ENCODE measurements at regions not wholly inside any gene's neighbourhood (a gene's known extent, or its start where the extent isn't known, plus 50 kb on each side); places are given as distances from the start of the nearest gene placed in this dataset.

- H3K4me3 ChIP-seq (ENCODE audit: low read length), result no peak overlapping the region
- no peak for DNase-seq (ENCODE audit: low read depth, low spot score)
These were observed 621.9 kb upstream of the CCDC54 start for GRCh38 chr3:106755336-106755735.

GRCh38 chr3:106756901-106757300 lies 620.3 kb upstream of the CCDC54 start:
- no peak overlapping the region for H3K4me3 ChIP-seq (ENCODE audit: low read length)
- DNase-seq (ENCODE audit: low read depth, low spot score), result no peak

GRCh38 chr3:106758459-106758858 lies 618.8 kb upstream of the CCDC54 start:
- no peak overlapping the region for H3K4me3 ChIP-seq (ENCODE audit: low read length)
- no peak for DNase-seq (ENCODE audit: low read depth, low spot score)

GRCh38 chr3:106759731-106760130 lies 617.5 kb upstream of the CCDC54 start:
- no peak overlapping the region for H3K4me3 ChIP-seq (ENCODE audit: low read length)
- no peak for DNase-seq (ENCODE audit: low read depth, low spot score)

DNA sequence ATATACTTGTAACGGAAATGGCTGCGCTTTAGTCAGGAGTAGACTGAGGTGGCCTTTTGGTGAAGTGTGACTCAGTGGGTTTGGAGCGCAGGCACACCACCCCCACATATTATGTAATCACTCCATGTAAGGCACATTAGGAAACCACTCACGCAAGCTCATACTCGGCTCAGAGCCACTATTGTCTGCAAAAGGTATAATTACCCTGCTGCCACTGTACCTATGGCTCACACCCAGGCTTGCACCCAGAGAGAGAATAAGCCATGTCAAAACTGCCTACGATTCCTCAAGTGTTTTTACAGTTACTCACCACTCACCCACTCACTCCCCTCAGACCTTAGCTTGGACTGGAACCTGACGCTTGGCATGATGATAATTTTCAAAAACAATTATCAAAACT lies 611.9 kb upstream of the CCDC54 start:
- no peak for DNase-seq (ENCODE audit: low read depth, low spot score)

GRCh38 chr3:106768941-106769480 lies 608.2 kb upstream of the CCDC54 start:
- DNase-seq (ENCODE audit: low read depth, low spot score), result no peak

More for the DNA sequence above, 611.9 kb upstream of the CCDC54 start:
- H3K4me3 ChIP-seq (ENCODE audit: low read length), result no peak overlapping the region

GRCh38 chr3:106773795-106774194 lies 603.4 kb upstream of the CCDC54 start:
- H3K4me3 ChIP-seq (ENCODE audit: low read length), result no peak overlapping the region
- DNase-seq (ENCODE audit: low read depth, low spot score), result peak; percentile 37

More at GRCh38 chr3:106768941-106769480, 608.2 kb upstream of the CCDC54 start:
- no peak overlapping the region for H3K4me3 ChIP-seq (ENCODE audit: low read length)

DNA sequence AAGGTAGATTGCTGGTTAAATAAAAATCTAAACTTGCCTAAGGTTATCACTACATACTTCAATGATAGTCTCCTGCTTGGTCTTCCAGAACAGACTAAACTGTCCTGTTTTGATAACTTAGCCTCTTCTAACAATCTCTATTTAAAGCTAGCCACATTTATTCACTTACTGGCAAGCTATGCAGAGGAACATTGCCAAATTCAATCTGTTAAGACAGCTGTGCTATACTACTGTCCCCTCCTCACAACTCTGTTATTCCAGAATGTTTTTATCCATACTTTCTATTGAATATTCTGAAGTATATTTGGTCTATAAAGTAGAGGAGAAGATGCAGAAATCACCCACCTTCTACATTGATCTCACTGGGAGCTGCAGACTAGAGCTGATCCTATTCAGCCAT lies 594.0 kb upstream of the CCDC54 start:
- no peak for DNase-seq (ENCODE audit: low read depth, low spot score)
- H3K4me3 ChIP-seq (ENCODE audit: low read length), result no peak overlapping the region

- H3K4me3 ChIP-seq (ENCODE audit: low read length), result no peak overlapping the region
- no peak for DNase-seq (ENCODE audit: low read depth, low spot score)
These were observed 588.0 kb upstream of the CCDC54 start for GRCh38 chr3:106789276-106789675.

DNA sequence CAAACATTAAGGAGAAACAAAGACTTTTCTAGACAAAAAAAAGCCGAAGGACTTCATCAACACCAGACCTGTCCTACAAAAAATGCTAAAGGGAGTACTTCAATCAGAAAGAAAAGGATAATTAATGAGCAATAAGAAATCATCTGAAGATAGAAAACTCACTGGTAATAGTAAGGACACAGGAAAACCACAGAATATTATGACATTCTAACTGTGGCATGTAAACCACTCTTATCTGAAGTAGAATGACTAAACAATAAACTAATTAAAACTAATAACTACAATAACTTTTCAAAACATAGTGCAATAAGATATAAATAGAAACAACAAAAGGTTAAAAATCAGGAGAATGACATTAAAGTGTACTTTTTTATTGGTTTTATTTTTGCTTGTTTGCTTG lies 584.5 kb upstream of the CCDC54 start:
- no peak overlapping the region for H3K4me3 ChIP-seq (ENCODE audit: low read length)
- no peak for DNase-seq (ENCODE audit: low read depth, low spot score)

- DNase-seq (ENCODE audit: low read depth, low spot score), result no peak
- no peak overlapping the region for H3K4me3 ChIP-seq (ENCODE audit: low read length)
These were observed 582.8 kb upstream of the CCDC54 start for GRCh38 chr3:106794442-106794841.

DNA sequence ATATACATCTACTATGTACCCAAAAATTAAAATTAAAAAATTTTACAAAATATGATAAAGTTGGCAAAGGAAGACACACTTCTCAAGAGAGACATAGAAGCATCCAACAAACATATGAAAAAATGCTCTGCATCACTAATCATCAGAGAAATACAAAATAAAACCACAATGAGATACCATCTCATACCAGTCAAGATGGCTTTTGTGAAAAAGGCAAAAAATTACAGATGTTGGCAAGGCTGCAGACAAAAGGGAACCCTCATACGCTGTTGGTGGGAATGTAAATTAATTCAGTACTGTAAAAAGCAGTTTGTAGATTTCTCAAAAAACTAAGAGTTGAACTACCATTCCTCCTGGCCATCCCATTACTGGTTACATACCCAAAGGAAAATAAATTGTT lies 581.7 kb upstream of the CCDC54 start:
- H3K4me3 ChIP-seq (ENCODE audit: low read length), result no peak overlapping the region
- DNase-seq (ENCODE audit: low read depth, low spot score), result no peak

- H3K4me3 ChIP-seq (ENCODE audit: low read length), result no peak overlapping the region
- DNase-seq (ENCODE audit: low read depth, low spot score), result no peak
These were observed 579.8 kb upstream of the CCDC54 start for GRCh38 chr3:106797461-106797860.

- H3K4me3 ChIP-seq (ENCODE audit: low read length), result no peak overlapping the region
- no peak for DNase-seq (ENCODE audit: low read depth, low spot score)
These were observed 571.6 kb upstream of the CCDC54 start for GRCh38 chr3:106805625-106806024.

DNA sequence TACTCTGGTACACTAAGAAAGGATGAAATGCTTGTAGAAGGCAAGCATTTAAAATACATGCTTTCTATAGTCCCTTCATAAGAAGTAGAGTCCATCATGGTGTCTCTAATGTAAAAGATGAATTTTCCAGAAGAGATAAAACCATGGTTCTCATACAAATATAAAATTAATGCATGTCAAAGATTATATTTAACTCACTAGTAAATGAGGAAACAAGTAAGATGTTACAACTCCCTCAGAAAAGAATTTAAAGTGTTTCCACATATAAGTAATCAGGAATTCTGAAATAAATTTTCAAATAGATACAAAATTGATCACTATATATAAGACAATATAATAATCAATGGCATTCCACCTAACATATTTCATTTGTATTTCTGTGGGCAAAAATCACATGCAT lies 570.3 kb upstream of the CCDC54 start:
- H3K4me3 ChIP-seq (ENCODE audit: low read length), result no peak overlapping the region
- no peak for DNase-seq (ENCODE audit: low read depth, low spot score)

- no peak overlapping the region for H3K4me3 ChIP-seq (ENCODE audit: low read length)
- no peak for DNase-seq (ENCODE audit: low read depth, low spot score)
These were observed 568.2 kb upstream of the CCDC54 start for GRCh38 chr3:106809041-106809440.

DNA sequence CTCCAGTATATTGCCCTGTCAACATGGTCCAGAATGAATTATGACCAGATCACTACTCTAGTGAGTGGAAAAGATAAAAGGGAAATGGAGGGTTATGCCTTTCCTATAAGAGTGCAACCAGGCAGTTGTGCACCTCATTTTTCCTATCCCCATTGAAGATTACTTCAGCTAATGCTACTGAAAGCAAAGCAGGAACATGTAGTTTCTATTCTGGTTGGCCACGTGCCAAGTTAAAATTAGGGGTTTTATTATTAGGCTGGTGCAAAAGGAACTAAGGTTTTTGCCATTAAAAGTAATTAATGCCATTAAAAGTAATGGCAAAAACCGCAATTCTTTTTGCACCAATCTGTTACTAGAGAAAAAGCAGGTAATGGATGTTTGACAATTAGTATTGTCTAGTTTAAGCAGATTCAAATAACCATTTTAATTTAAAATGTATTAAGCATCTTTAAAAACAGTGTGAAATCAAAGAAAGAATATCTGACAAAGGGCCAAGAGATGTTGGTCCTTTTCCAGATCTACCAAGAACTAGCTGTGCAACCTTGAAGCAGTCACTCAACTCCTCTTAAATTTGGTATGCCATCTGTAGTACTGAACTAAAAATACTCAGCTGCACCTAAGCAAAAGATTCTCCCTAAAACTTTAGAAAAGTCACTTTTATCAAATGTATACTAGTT lies 567.5 kb upstream of the CCDC54 start:
- H3K4me3 ChIP-seq (ENCODE audit: low read length), result no peak overlapping the region
- DNase-seq (ENCODE audit: low read depth, low spot score), result no peak

DNA sequence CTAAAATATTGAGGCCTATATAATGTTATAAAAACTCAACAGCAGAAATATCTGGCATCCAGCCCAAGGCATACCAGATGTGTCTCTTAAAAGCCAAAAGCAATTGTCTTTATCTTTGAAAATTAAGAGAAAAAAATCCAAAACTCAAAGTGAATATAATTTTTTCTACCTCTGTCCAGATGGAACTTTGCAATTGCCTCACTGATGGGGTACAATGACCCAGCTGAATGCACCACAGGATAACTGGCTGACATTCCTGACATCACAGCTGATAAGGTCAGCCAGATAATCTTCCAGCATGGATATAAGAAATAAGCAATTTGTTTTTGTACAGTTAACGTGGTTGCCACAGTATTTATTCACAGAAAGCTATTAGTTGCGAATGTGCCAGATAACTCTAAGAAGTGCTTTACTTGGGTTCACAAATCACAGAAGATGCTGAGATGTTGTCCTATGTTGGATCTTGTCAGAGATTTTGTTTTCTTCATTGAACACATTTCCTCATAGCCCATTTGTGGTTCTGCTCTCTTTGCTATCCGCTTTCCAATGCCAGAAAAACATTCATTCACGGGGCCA lies 566.9 kb upstream of the CCDC54 start:
- no peak overlapping the region for H3K4me3 ChIP-seq (ENCODE audit: low read length)
- no peak for DNase-seq (ENCODE audit: low read depth, low spot score)

DNA sequence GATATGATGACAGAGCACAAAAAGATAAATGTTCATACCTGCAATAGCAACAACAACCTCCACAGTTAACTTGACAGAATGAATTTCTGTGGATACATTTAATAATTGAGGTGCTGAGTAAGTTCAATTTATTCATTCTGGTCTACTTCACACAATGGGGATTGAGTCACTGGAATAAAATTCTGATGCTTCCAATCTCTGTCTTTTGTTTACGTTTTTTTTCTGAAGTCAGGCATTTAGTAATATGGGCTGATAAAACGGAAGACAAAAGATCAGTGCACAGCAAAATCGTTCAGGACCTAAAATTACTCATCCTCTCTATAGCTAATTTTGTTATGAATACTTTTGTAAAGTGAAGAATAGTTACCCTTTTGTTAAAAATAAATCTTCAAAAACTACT lies 565.9 kb upstream of the CCDC54 start:
- DNase-seq (ENCODE audit: low read depth, low spot score), result no peak
- no peak overlapping the region for H3K4me3 ChIP-seq (ENCODE audit: low read length)

DNA sequence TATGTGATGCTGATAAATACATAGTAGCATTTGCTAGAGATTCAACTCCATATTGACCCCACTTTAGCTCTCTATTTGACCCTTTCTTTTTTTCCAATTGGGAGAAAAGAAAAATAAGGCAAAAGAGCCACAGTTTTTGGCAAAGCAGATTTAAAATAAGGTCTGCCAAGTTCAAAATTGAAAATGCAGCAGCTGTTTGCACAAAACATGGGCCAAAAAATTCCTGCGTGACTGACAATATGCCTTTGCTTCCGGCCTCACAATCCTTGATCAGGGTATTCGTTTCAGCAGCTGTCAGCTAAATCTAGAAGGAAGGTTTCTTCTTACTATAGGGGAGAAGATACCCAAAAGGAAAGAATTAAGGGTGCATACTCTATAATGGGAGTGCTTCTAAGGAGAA lies 563.5 kb upstream of the CCDC54 start:
- no peak for DNase-seq (ENCODE audit: low read depth, low spot score)
- H3K4me3 ChIP-seq (ENCODE audit: low read length), result no peak overlapping the region

DNA sequence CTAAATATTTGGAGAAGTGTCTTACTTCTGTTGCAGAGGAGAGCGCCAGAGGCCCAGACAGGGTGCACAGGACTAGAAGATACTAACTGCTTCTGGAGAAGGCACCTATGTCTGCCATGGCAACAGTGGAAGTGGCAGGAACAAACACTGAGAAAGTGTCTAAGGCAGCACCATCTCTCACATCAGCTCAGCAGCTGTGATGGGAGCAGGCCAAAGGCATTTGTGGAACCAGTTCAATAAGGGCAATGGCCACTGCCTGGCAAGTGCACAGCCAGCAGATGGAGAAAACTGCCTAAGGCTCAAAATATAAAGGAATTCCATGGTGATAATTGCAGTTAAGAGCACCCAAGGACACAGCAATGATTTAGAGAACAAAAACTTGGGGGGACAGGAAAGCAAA lies 563.0 kb upstream of the CCDC54 start:
- no peak for DNase-seq (ENCODE audit: low read depth, low spot score)
- H3K4me3 ChIP-seq (ENCODE audit: low read length), result no peak overlapping the region
